GM23338 (cell line): ENCODE measurements at regions not wholly inside any gene's neighbourhood (a gene's known extent, or its start where the extent isn't known, plus 50 kb on each side); places are given as distances from the start of the nearest gene placed in this dataset.

ENCODE experiments used
- ATAC-seq: fragments of 200-7000 bp; cut with Tn5 transposase; 3 replicates; pipeline ENCODE4 v1.9.1; 2020
- DNase-seq: peaks from one replicate; pipeline ENCODE4 v3.0.0-alpha.2; 2015; ENCODE audit warnings: low spot score
- H2AFZ ChIP-seq: fragments of 200-600 bp; sonication (generic); 2 replicates; pipeline ENCODE4 v1.8.0; 2016; ENCODE audit warnings: antibody characterized with exemption, mild to moderate bottlenecking, moderate library complexity
- H3F3A ChIP-seq: fragments of 200-600 bp; sonication (generic); replicated peaks from 2 replicates; pipeline ENCODE4 v1.8.0; 2017; ENCODE audit warnings: antibody characterized with exemption, mixed run types, low read depth
- H3K27ac ChIP-seq: fragments of 200-600 bp; sonication (generic); 2 replicates; pipeline ENCODE4 v1.6.1; 2016; ENCODE audit warnings: low read depth
- H3K27me3 ChIP-seq: fragments of 200-600 bp; sonication (generic); 2 replicates; pipeline ENCODE4 v1.8.0; 2016; ENCODE audit warnings: mild to moderate bottlenecking, mixed run types, moderate library complexity; ENCODE audit not compliant: insufficient read depth
- H3K36me3 ChIP-seq: fragments of 200-600 bp; sonication (generic); 2 replicates; pipeline ENCODE4 v1.8.0; 2016; ENCODE audit warnings: mild to moderate bottlenecking; ENCODE audit not compliant: insufficient read depth
- H3K4me1 ChIP-seq: fragments of 200-600 bp; sonication (generic); 2 replicates; pipeline ENCODE4 v1.8.0; 2016; ENCODE audit warnings: mild to moderate bottlenecking, moderate library complexity; ENCODE audit not compliant: insufficient read depth
- H3K4me2 ChIP-seq: fragments of 200-600 bp; sonication (generic); 2 replicates; pipeline ENCODE4 v1.7.1; 2017; ENCODE audit warnings: mixed run types
- H3K4me3 ChIP-seq: fragments of 200-600 bp; sonication (generic); 2 replicates; pipeline ENCODE4 v1.6.1; 2016; ENCODE audit warnings: mixed run types
- H3K79me2 ChIP-seq: fragments of 200-600 bp; sonication (generic); replicated peaks from 2 replicates; pipeline ENCODE4 v1.8.0; 2017; ENCODE audit warnings: mild to moderate bottlenecking; ENCODE audit not compliant: insufficient read depth
- H3K9me2 ChIP-seq: fragments of 200-600 bp; sonication (generic); 2 replicates; pipeline ENCODE4 v1.8.0; 2017; ENCODE audit not compliant: insufficient read depth
- H4K20me1 ChIP-seq: fragments of 200-600 bp; sonication (generic); replicated peaks from 2 replicates; pipeline ENCODE4 v1.8.0; 2017; ENCODE audit warnings: mild to moderate bottlenecking; ENCODE audit not compliant: insufficient read depth
- H3K27ac Mint-ChIP-seq: 2 replicates; pipeline ENCODE4 v1.8.0; 2020; ENCODE audit warnings: inconsistent platforms, mild to moderate bottlenecking, moderate library complexity, mixed read lengths
- H3K27me3 Mint-ChIP-seq: 3 replicates; pipeline ENCODE4 v1.8.0; 2022; ENCODE audit warnings: low read depth, mild to moderate bottlenecking, moderate library complexity, mixed read lengths, inconsistent platforms; ENCODE audit not compliant: insufficient read depth, poor library complexity
- H3K36me3 Mint-ChIP-seq: 3 replicates; pipeline ENCODE4 v1.8.0; 2021; ENCODE audit warnings: low read depth, mild to moderate bottlenecking, inconsistent platforms, moderate library complexity, mixed read lengths
- H3K4me1 Mint-ChIP-seq: 3 replicates; pipeline ENCODE4 v1.8.0; 2020; ENCODE audit warnings: mild to moderate bottlenecking, inconsistent platforms, mixed read lengths
- H3K4me3 Mint-ChIP-seq: 3 replicates; pipeline ENCODE4 v1.8.0; 2021; ENCODE audit warnings: moderate library complexity, mild to moderate bottlenecking, inconsistent platforms, mixed read lengths
- H3K9me3 Mint-ChIP-seq: 3 replicates; pipeline ENCODE4 v1.8.0; 2020; ENCODE audit warnings: moderate library complexity, mild to moderate bottlenecking, inconsistent platforms, mixed read lengths
- CREB1 ChIP-seq: fragments of 250-450 bp; sonication (Bioruptor Pico); IDR thresholded peaks from 2 replicates; pipeline ENCODE4 v1.5.0; 2020; ENCODE audit warnings: low read depth, mild to moderate bottlenecking, moderate library complexity
- CTCF ChIP-seq, 2 experiments: fragments of 200-600 bp in 1 of 2; sonication (generic) in 1 of 2; conservative IDR thresholded peaks; 2 replicates each; pipeline versions ENCODE4 v1.5.1 to v1.6.1; 2016 to 2017; ENCODE audit warnings: antibody characterized with exemption in 2 of 2, low read depth in 2 of 2, mild to moderate bottlenecking in 2 of 2, moderate library complexity in 1 of 2
- EZH2phosphoT487 ChIP-seq: fragments of 200-600 bp; sonication (generic); IDR thresholded peaks from one replicate; pipeline ENCODE4 v1.8.1; 2018; ENCODE audit warnings: antibody characterized with exemption; ENCODE audit not compliant: unreplicated experiment
- JUNB ChIP-seq: IDR thresholded peaks from one replicate; pipeline ENCODE4 v1.6.1; 2016; ENCODE audit warnings: antibody characterized with exemption; ENCODE audit not compliant: unreplicated experiment
- NANOG ChIP-seq: IDR thresholded peaks from 2 replicates; pipeline ENCODE4 v1.6.1; 2016; ENCODE audit warnings: antibody characterized with exemption, borderline replicate concordance
- POLR2AphosphoS5 ChIP-seq: IDR thresholded peaks from 2 replicates; pipeline ENCODE4 v1.6.1; 2016; ENCODE audit warnings: antibody characterized with exemption, low read depth
- REST ChIP-seq: IDR thresholded peaks from one replicate; pipeline ENCODE4 v1.6.1; 2018; ENCODE audit warnings: antibody characterized with exemption; ENCODE audit not compliant: unreplicated experiment
- STAT1 ChIP-seq: IDR thresholded peaks from one replicate; pipeline ENCODE4 v1.6.1; 2016; ENCODE audit warnings: antibody characterized with exemption; ENCODE audit not compliant: unreplicated experiment
- ZNF114 ChIP-seq: fragments of 250-450 bp; sonication (Bioruptor Pico); IDR thresholded peaks from 2 replicates; pipeline ENCODE4 v1.5.0; 2020; ENCODE audit warnings: mild to moderate bottlenecking, moderate library complexity
- ZNF331 ChIP-seq: fragments of 250-450 bp; sonication (Bioruptor Pico); IDR thresholded peaks from 2 replicates; pipeline ENCODE4 v1.5.0; 2020; ENCODE audit warnings: low read depth, mild to moderate bottlenecking, moderate library complexity
- ZNF462 ChIP-seq: fragments of 250-450 bp; sonication (Bioruptor Pico); IDR thresholded peaks from 2 replicates; pipeline ENCODE4 v1.5.0; 2020; ENCODE audit warnings: mild to moderate bottlenecking, moderate library complexity

GRCh38 chr4:45292844-45293243 lies 566.5 kb upstream of the GNPDA2 start (continued):
- TF ChIP-seq CTCF (conservative IDR thresholded peaks at IDR 0.05; ENCODE audit: low read depth in 2 of 2) (no peak), NANOG (no peak), POLR2AphosphoS5 (no peak), ZNF114 (CRISPR knock-in tag) (no peak)

- H3K27ac ChIP-seq: no peak overlapping the region
- no peaks in the 10 kb centered on the region for H3K36me3 ChIP-seq
- Mint-ChIP-seq H3K36me3 (peaks cover 3% of the 10 kb centered on the region; the same call in 2 of the 3 replicates), H3K4me1 (no peaks in the 10 kb centered on the region), H3K27ac (no peak overlapping the region), H3K27me3 (peaks cover 1% of the 10 kb centered on the region), H3K4me3 (no peak overlapping the region), H3K9me3 (peaks cover 69% of the 10 kb centered on the region)
- no peaks in the 10 kb centered on the region for H3K27me3 ChIP-seq
- DNase-seq: no peak
- H3K4me2 ChIP-seq: no peak overlapping the region
- H3F3A ChIP-seq: no peaks in the 10 kb centered on the region
- no peak overlapping the region for H2AFZ ChIP-seq
- H3K9me2 ChIP-seq: no peaks in the 10 kb centered on the region
- H4K20me1 ChIP-seq: no peaks in the 10 kb centered on the region
- H3K4me3 ChIP-seq: no peak overlapping the region
- H3K4me1 ChIP-seq: no peaks in the 10 kb centered on the region
- no peak for ATAC-seq
- no peaks in the 10 kb centered on the region for H3K79me2 ChIP-seq
- TF ChIP-seq ZNF114 (CRISPR knock-in tag): no peak
- TF ChIP-seq STAT1: no peak
- TF ChIP-seq EZH2phosphoT487: no peak
- no peak for TF ChIP-seq CTCF (conservative IDR thresholded peaks at IDR 0.05; ENCODE audit: low read depth in 2 of 2)
- TF ChIP-seq CREB1 (CRISPR knock-in tag): no peak
- no peak for TF ChIP-seq ZNF462 (CRISPR knock-in tag)
- TF ChIP-seq JUNB: no peak
- no peak for TF ChIP-seq ZNF331 (CRISPR knock-in tag)
- no peak for TF ChIP-seq NANOG
- TF ChIP-seq REST: no peak
Measured at GRCh38 chr4:45284400-45285085, 558.2 kb upstream of the GNPDA2 start.
